ENCODE measurements at regions not wholly inside any gene's neighbourhood (a gene's known extent, or its start where the extent isn't known, plus 50 kb on each side); places are given as distances from the start of the nearest gene placed in this dataset.

DNA sequence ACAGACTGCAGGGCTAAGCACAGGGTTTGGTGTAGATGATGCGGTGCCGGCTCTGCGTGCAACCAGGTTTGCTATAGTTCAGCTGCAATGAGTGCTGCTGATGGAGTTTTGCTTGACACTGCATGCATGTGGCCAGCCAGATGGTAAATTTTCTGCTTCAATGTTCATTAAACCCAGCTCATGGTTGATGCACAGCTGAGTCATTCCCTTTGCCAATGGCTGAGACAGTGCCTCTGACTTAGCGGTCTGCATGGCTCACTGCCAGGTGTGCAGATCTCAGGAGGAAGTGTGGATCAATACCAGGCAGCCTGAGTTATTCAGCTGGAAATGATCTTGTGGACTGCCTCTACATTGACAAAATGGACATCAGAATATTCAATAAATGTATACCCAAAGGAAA lies 172.7 kb upstream of the ZP4 start:
- no peak for DNase-seq (ENCODE audit: extremely low spot score)
- ChIA-PET POLR2A (no interaction called here), CTCF (no interaction called here)
- TF ChIP-seq, protein P1, sequence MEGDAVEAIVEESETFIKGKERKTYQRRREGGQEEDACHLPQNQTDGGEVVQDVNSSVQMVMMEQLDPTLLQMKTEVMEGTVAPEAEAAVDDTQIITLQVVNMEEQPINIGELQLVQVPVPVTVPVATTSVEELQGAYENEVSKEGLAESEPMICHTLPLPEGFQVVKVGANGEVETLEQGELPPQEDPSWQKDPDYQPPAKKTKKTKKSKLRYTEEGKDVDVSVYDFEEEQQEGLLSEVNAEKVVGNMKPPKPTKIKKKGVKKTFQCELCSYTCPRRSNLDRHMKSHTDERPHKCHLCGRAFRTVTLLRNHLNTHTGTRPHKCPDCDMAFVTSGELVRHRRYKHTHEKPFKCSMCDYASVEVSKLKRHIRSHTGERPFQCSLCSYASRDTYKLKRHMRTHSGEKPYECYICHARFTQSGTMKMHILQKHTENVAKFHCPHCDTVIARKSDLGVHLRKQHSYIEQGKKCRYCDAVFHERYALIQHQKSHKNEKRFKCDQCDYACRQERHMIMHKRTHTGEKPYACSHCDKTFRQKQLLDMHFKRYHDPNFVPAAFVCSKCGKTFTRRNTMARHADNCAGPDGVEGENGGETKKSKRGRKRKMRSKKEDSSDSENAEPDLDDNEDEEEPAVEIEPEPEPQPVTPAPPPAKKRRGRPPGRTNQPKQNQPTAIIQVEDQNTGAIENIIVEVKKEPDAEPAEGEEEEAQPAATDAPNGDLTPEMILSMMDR (IDR thresholded peaks at IDR 0.05; ENCODE audit: control extremely low read depth, extremely low read depth, low read depth, missing control alignments): no peak

DNA sequence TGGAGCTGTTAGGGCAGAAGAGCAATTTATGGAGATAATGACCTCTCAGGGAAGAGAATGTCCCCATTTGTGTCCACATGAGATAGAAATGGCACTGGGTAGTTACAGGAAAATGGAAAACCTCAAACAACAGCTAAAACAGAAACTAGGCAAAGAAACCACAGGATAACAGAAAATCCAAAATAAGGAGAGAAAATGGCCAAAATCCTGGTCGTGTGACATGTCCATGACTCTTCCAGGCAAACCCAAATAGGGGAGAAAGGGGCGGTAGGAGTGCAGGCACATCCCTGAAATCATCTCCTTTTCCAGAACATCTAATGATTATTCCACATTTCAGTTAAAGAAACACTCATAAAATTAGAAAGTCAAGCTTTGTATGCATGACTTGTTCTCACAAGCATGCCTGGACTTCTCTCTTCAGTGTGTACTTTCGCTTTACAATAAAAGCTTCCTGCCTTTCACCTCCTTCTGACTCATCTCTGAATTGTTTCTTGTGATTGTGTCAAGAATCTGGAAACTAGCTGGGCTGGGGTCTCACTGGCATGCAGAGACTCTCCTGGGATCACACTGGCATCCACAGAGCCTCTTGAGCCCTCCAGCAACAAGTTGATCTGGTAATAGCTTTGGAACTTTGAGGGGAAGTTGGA lies 171.4 kb upstream of the ZP4 start:
- no peak for DNase-seq (ENCODE audit: extremely low spot score)
- TF ChIP-seq, protein P1 (IDR thresholded peaks at IDR 0.05; ENCODE audit: control extremely low read depth, extremely low read depth, low read depth, missing control alignments): no peak
- ChIA-PET CTCF (interaction anchor here (1.1 kb wide), 2 partner anchors 9 to 15 kb away, joined by 3 to 4 read pairs; no protein-coding TSS in a partner anchor), POLR2A (no interaction called here)

DNA sequence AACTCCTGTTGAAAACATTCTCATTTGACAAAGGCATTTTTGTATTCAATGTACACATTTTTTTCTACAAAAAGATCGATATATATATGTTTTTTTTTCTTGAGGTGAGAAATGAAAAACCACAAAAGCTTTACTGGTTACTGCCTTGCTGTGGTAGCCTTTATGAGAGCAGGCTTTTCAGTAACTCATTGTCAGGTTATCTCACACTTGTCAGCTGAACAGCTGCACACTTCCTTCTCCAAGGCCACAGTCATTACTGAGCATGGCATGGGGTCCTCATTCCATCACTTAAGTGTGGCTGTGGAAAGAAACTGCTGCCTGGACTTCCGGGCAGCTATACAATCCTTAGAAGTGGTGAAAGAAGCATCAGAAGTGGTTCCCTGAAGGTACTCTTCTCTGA lies 169.3 kb upstream of the ZP4 start:
- ChIA-PET POLR2A (no interaction called here), CTCF (no interaction called here)
- DNase-seq (ENCODE audit: extremely low spot score): no peak
- TF ChIP-seq, protein P1 (IDR thresholded peaks at IDR 0.05; ENCODE audit: control extremely low read depth, extremely low read depth, low read depth, missing control alignments): no peak

DNA sequence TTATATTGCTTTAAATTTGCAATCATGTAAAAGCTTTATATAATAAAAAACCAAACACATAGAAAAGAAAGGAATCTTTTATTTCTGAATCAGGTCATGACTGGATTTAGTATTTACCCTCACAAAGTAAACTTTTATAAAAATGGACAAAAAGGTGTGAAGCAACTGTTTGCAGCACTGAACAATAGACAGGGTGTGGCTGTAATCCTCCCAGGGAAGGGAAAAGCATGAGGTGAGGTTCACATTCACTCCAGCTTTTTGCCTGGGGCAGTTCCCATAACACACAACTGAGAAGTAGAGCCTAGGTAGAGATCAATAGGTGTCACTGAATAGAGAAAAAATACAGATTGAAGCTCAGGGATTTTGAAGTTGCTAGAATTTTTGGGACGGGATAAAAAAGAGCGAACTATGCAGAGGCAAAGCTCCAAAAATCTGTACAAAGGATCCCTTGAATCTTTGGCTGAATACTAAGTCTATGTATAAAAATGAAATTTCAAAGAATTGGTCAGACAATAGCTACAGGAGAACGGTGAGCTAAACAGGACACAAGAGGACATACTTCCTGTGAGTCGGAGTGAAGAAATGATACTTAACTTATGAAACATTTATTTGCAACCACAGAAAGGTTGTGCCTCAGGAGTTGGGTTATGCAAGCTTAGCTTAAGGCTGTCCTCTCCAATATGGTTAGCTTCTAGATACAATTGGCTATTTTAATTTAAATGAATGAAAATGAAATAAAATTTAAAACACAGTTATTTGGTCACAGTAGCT lies 162.0 kb upstream of the ZP4 start:
- DNase-seq (ENCODE audit: extremely low spot score): no peak
- POLR2A ChIA-PET: no interaction called here
- CTCF ChIA-PET: interaction anchor here (1.1 to 1.7 kb wide), 3 partner anchors 9 to 38 kb away, joined by 3 to 4 read pairs (median 4); no protein-coding TSS in a partner anchor
- TF ChIP-seq, protein P1 (IDR thresholded peaks at IDR 0.05; ENCODE audit: control extremely low read depth, extremely low read depth, low read depth, missing control alignments): no peak

DNA sequence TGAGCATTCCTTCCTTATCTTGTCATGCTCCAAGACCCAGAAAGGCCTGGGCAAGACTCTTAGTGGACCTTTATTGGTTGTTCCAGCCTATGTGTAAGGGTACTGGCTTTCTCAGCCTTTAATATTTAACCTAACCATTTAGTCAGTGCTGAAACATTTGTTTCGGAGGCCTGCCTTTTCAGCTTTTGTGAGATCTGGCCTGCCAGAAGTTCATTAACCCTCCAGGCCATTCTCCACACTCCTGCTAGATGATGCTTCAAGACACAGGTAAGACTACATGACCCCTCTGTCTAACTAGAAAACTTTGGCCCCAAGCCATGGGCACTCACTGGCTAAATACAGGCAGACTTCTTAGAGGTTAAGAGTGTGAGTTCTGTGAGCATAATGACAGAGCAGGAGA lies 138.4 kb upstream of the ZP4 start:
- DNase-seq (ENCODE audit: extremely low spot score): no peak
- ChIA-PET POLR2A (no interaction called here), CTCF (interaction anchor here (1.0 to 1.8 kb wide), 2 partner anchors 12 to 165 kb away, joined by 3 to 5 read pairs; no protein-coding TSS in a partner anchor)
- TF ChIP-seq, protein P1 (IDR thresholded peaks at IDR 0.05; ENCODE audit: control extremely low read depth, extremely low read depth, low read depth, missing control alignments): no peak

DNA sequence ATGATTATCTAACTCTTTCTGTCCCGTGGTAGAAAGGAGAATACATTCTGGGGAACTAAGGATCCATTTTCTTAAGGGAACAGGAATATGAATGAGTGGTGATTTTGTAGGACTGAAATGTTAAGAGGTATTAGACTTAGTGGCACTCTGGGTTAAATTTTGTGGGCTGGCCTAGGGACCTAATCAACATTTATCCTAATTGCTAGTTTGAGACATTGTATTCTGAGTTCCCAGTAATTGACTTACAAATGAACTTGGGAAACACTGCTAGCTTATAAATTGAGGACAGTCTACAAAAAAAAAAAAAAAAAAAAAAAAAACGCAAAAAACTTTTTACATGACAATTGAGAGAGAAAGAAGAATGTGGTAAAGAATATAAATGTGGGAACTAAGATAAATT lies 136.6 kb upstream of the ZP4 start:
- no peak for DNase-seq (ENCODE audit: extremely low spot score)
- ChIA-PET POLR2A (no interaction called here), CTCF (interaction anchor here (1.8 kb wide), 1 partner anchor 10 kb away, joined by 5 read pairs; no protein-coding TSS in a partner anchor)
- TF ChIP-seq, protein P1 (IDR thresholded peaks at IDR 0.05; ENCODE audit: control extremely low read depth, extremely low read depth, low read depth, missing control alignments): no peak
